C4-2B (cell line): ENCODE measurements at regions not wholly inside any gene's neighbourhood (a gene's known extent, or its start where the extent isn't known, plus 50 kb on each side); places are given as distances from the start of the nearest gene placed in this dataset.

ENCODE experiments used
- H3K27ac ChIP-seq: fragments of 450-650 bp; 2 replicates; pipeline ENCODE4 v1.5.1; 2017
- CTCF ChIP-seq: fragments of 450-650 bp; conservative IDR thresholded peaks from 2 replicates; pipeline ENCODE4 v1.5.1; 2017; ENCODE audit warnings: mild to moderate bottlenecking
- ZFX ChIP-seq: fragments of 450-650 bp; IDR thresholded peaks from 2 replicates; pipeline ENCODE4 v1.6.1; 2017

- no peak overlapping the region for H3K27ac ChIP-seq
- no peak for TF ChIP-seq ZFX
- TF ChIP-seq CTCF = peak; percentile 38
Observed at GRCh38 chr13:69579351-69579750, 528.3 kb upstream of the ATXN8OS start.

- no peak overlapping the region for H3K27ac ChIP-seq
- TF ChIP-seq CTCF (no peak), ZFX (no peak)
Observed at GRCh38 chr13:69571606-69572323, 535.9 kb upstream of the ATXN8OS start.

GRCh38 chr13:69567514-69567913 is 540.1 kb upstream of the ATXN8OS start:
- no peak for TF ChIP-seq CTCF
- no peak for TF ChIP-seq ZFX

GRCh38 chr13:69566104-69566716 is 541.4 kb upstream of the ATXN8OS start:
- TF ChIP-seq ZFX (no peak), CTCF (no peak)
- no peak overlapping the region for H3K27ac ChIP-seq

More at GRCh38 chr13:69567514-69567913, 540.1 kb upstream of the ATXN8OS start:
- H3K27ac ChIP-seq = no peak overlapping the region

- no peak overlapping the region for H3K27ac ChIP-seq
- peak; percentile 10; the same call in 1 of the 2 replicates for TF ChIP-seq CTCF
- no peak for TF ChIP-seq ZFX
Observed at GRCh38 chr13:69565334-69565733, 542.3 kb upstream of the ATXN8OS start.

GRCh38 chr13:69556540-69557196 is 551.0 kb upstream of the ATXN8OS start:
- no peak for TF ChIP-seq CTCF
- no peak for TF ChIP-seq ZFX
- H3K27ac ChIP-seq = no peak overlapping the region

GRCh38 chr13:69553976-69554375 is 553.6 kb upstream of the ATXN8OS start:
- TF ChIP-seq CTCF (no peak), ZFX (no peak)

More at GRCh38 chr13:69553976-69554375, 553.6 kb upstream of the ATXN8OS start:
- H3K27ac ChIP-seq = no peak overlapping the region
